ENCODE measurements at regions not wholly inside any gene's neighbourhood (a gene's known extent, or its start where the extent isn't known, plus 50 kb on each side); places are given as distances from the start of the nearest gene placed in this dataset.

GRCh38 chrX:805103-805670 lies 174.6 kb downstream of the SHOX start:
- DNase-seq (ENCODE audit: low read depth in 2 of 2): no peak

GRCh38 chrX:802846-803245 lies 172.3 kb downstream of the SHOX start:
- no peak for DNase-seq (ENCODE audit: low read depth in 2 of 2)

- no peak for DNase-seq (ENCODE audit: low read depth in 2 of 2)
These were observed 169.2 kb downstream of the SHOX start for GRCh38 chrX:799808-800207.

GRCh38 chrX:794311-794710 lies 163.7 kb downstream of the SHOX start:
- no peak for DNase-seq (ENCODE audit: low read depth in 2 of 2)

GRCh38 chrX:793216-793770 lies 162.7 kb downstream of the SHOX start:
- DNase-seq (ENCODE audit: low read depth in 2 of 2): no peak

- no peak for DNase-seq (ENCODE audit: low read depth in 2 of 2)
These were observed 161.0 kb downstream of the SHOX start for GRCh38 chrX:791479-792034.

- no peak for DNase-seq (ENCODE audit: low read depth in 2 of 2)
These were observed 160.3 kb downstream of the SHOX start for GRCh38 chrX:790783-791360.

- DNase-seq (ENCODE audit: low read depth in 2 of 2): no peak
These were observed 159.5 kb downstream of the SHOX start for GRCh38 chrX:790041-790506.

- no peak for DNase-seq (ENCODE audit: low read depth in 2 of 2)
These were observed 158.5 kb downstream of the SHOX start for GRCh38 chrX:789096-789495.

GRCh38 chrX:786441-786881 lies 155.9 kb downstream of the SHOX start:
- DNase-seq (ENCODE audit: low read depth in 2 of 2): no peak

GRCh38 chrX:784829-785228 lies 154.2 kb downstream of the SHOX start:
- no peak for DNase-seq (ENCODE audit: low read depth in 2 of 2)

- DNase-seq (ENCODE audit: low read depth in 2 of 2): no peak
These were observed 150.9 kb downstream of the SHOX start for GRCh38 chrX:781224-782204.

GRCh38 chrX:776529-777230 lies 146.1 kb downstream of the SHOX start:
- no peak for DNase-seq (ENCODE audit: low read depth in 2 of 2)

GRCh38 chrX:776061-776460 lies 145.5 kb downstream of the SHOX start:
- DNase-seq (ENCODE audit: low read depth in 2 of 2): no peak

GRCh38 chrX:774536-774935 lies 143.9 kb downstream of the SHOX start:
- no peak for DNase-seq (ENCODE audit: low read depth in 2 of 2)

GRCh38 chrX:773292-774025 lies 142.9 kb downstream of the SHOX start:
- DNase-seq (ENCODE audit: low read depth in 2 of 2): no peak

- DNase-seq (ENCODE audit: low read depth in 2 of 2): no peak
These were observed 140.9 kb downstream of the SHOX start for GRCh38 chrX:771536-771935.

- no peak for DNase-seq (ENCODE audit: low read depth in 2 of 2)
These were observed 139.2 kb downstream of the SHOX start for GRCh38 chrX:769796-770195.

- no peak for DNase-seq (ENCODE audit: low read depth in 2 of 2)
These were observed 138.0 kb downstream of the SHOX start for GRCh38 chrX:768596-768995.

- DNase-seq (ENCODE audit: low read depth in 2 of 2): no peak
These were observed 128.3 kb downstream of the SHOX start for GRCh38 chrX:758917-759316.

- DNase-seq (ENCODE audit: low read depth in 2 of 2): no peak
These were observed 120.2 kb downstream of the SHOX start for GRCh38 chrX:750812-751211.

Measured in stimulated activated CD8-positive, alpha-beta memory T cell treated with anti-CD3 and anti-CD28 coated beads, Interleukin-15, amount 100 ng/mL, for 48 hours (primary cell).